HG02840 (cell line): ENCODE measurements at regions not wholly inside any gene's neighbourhood (a gene's known extent, or its start where the extent isn't known, plus 50 kb on each side); places are given as distances from the start of the nearest gene placed in this dataset.

ENCODE experiments used
- ATAC-seq: cut with Tn5 transposase; IDR thresholded peaks from one replicate; pipeline ENCODE4 v1.9.1; 2021; ENCODE audit warnings: mild to moderate bottlenecking, moderate library complexity, moderate number of reproducible peaks; ENCODE audit not compliant: unreplicated experiment, low FRiP score

DNA sequence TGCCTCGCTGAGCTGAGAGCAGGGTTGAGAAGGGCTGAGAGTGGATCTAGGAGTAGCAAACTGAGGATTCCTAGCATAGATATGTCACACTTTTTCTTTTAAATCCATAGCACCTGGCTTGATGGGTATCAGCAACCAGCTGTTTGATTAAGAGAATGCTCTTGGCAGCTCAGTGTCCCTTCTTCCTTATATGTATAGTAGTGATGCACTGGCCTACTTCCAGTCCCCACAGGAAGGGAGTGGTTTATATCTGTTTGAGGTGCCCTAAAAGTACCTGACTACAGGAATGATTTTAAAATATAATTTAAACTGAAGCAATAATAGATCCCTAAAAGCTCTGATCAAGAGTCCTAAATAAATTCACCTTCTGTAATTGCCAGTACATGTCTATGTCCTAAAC is 546.8 kb upstream of the ZNF608 start:
- no peak for ATAC-seq

DNA sequence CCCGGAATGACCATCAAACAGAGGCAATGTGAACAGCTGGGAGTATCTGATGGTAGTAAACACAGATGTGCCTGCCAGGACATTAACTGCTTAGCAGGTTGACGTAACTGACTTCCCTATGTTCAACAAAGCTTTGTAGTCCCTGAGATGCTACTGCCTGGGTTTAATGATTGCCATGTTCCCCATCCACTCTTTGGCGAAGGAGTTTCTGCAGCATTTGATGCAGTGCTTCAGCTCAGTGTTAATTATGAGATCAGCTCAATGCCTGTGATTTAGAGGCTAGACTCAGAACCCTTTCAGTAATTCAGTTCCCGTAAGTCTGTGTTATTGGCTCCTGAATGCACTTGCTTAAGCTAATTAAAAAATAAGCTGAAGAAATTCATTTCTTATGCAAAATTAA is 547.3 kb upstream of the ZNF608 start:
- ATAC-seq: no peak

DNA sequence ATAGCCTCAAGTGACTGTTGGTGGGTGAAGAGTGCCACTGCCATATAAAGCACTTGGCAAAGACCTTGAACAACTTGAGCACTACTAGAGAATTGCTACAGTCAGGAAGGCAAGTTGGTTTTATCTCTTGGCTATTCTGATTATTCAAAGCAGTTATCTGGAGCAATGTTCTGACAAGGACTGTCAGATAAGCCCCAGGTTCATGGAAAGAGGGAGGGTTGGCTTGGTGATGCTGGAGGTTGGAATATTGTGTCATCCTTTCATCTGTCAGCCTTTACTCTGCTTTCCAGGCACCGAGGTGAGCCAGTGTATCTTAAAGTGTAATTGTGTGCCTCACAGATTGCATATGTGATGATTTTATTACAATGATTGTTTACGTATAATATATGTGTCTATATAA is 548.4 kb upstream of the ZNF608 start:
- ATAC-seq: no peak

DNA sequence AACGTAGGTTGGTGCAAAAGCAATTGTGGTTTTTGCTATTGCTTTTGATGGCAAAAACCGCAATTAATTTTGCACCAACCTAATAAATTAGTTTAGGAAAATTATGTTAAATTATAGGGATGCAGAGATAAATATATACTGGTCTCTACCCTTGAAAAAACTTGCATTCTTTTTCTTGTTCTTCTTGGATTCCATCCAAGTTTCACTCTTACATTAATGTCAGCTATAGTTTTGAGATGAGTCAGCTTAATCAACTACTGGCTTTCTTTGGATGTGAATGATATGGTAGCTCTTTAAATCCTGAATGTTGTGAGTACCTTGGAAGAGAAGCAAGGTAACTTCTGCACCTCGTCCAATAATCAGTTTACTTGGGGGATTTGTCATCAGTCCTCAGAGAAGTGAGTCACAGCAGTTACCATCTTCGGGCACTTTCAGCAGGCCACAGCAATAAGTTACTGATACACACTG is 549.0 kb upstream of the ZNF608 start:
- ATAC-seq: no peak

DNA sequence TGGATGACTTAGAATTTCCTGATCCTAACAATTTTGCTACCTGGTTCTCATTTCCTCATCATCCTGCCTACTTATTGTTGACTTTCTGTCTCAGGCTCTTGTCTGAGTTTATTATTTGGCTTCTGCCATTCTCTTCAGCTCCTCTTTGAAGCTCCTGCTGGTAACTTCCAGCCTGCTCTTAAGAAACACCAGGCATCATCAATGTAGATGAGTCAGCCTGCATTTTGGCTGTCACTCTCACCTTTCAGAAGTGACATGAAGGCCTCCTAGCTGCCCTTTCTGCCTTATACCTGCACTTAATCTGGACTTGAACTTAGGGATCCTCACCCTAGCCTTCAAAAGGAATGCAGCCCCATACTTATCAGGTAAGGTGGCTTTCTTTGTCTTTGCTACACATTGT is 551.8 kb upstream of the ZNF608 start:
- ATAC-seq: no peak

DNA sequence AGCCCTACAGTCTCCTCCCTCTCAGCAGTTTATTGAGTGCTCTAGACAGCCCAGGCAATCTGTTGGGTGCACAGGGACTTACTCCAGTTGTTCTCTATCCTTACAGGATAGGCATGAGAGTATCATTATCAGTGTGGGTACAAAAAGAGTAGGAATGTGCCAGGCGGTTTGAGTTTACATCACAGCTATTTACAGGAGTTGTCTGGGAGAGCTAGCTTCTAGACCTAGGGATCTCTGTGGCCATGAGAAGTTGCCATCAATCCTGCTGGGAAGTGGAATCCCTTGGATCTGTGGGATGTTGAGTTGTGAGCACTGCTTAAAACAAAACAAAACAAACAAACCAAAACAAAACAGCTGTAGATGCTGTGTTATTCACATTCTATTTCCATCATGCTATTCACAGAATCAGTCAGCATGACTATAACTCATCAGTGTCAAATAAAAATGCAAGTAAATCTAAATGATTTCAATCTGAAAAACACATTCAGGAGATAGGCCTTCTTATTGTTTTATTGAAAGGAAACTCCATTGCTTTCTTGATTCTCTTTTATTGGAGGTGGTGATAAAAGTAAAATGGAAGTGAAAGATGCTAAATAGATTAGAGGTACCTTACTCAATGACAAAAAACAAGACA is 552.4 kb upstream of the ZNF608 start:
- ATAC-seq: no peak

DNA sequence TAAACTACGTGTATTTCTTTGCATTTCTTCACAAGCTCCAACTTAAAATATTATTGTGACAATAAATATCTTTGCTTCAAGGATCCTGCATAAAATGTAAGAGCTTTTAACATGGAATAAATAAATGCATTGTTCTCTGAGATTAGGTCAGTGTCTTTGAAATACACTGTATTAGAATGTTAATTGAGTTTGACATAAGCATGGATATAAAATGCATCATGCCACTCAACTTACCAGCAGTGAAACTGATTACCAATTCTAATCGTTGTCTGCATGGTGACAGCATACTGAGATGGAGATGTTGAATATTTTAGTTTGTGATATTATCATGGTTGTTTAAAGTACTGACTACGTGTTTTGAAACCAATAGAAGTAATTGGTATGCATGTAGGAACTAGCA is 555.3 kb upstream of the ZNF608 start:
- no peak for ATAC-seq

DNA sequence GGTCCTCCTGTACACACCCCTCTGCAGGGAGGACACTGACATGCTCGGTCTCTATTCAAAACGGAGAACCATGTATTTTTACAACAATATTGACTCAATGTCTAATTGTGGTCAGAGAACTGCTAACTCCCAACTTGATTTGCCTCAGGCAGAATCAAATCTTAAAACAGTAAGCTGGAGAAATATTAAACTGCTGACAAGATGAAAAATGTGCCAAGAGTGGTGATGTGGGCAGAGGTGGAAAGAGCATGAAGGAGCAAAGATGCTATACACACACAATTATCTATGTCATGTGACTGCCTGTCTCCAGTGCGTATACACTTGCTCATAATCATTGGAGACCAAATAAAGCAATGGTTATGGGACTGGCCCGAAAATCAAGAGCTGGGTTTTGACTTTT is 556.1 kb upstream of the ZNF608 start:
- ATAC-seq: no peak

DNA sequence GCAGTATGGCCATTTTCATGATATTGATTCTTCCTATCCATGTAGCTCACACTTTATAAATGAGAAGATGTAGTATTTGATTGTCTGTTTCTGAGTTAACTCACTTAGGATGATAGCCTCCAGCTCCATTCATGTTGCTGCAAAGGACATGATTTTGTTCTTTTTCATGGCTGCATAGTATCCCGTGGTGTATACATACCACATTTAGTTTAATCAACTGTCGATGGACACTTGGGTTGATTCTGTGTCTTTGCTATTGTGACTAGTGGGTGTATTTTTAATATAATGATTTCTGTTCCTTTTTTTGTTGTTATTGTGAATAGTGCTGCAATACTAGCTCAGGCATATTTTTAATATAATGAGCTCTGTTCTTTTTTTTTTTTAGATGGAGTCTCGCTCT is 560.3 kb upstream of the ZNF608 start:
- no peak for ATAC-seq

DNA sequence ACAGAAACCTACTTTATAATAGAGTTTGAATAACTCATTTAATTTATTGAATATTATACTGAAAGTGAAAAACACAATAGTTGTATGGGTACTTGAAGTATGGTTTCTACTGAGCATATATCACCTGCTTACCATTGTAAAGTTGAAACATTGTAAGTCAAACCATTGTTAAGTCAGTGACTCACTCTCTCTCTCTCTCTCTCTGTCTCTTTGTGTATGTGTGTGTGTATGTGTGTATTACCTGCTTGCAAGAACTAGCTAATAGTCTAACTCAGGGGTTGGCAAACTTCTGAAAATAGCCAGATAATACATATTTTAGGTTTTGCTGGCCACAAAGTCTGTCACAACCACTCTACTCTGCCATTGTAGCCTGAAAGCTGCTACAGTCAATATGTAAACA is 564.3 kb upstream of the ZNF608 start:
- ATAC-seq: no peak

DNA sequence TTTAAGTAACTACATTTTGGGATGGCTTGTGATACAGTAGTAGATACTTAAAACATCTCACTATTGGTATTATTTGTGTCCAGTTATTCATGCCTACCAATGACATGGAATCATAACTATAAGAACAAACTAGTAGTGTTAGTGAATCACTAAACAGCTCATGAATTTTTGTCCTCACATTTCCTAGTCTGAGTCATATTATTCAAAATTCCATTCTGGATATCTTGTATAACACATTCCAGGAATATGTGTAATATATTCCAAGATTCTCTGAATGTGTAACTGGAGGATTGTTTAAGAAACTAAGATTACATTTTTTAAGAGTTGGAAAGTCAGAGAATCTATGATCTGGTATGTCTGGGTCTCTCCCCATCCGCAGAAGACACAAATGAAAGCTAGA is 565.3 kb upstream of the ZNF608 start:
- ATAC-seq: no peak

DNA sequence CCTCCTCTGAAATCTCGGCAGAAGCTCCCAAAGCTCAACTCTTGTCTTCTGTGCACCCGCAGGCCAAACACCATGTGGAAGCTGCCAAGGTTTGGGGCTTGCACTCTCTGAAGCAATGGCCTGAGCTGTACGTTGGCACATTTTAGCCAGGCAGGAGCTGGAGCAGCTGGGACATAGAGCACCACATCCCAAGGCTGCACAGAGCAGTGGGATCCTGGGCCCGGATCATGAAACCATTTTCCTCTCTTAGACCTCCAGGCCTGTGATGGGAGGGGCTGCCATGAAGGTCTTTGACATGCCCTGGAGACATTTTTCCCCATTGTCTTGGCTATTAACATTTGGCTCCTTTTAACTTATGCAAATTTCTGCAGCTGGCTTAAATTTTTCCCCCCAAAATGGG is 567.1 kb upstream of the ZNF608 start:
- ATAC-seq: no peak

DNA sequence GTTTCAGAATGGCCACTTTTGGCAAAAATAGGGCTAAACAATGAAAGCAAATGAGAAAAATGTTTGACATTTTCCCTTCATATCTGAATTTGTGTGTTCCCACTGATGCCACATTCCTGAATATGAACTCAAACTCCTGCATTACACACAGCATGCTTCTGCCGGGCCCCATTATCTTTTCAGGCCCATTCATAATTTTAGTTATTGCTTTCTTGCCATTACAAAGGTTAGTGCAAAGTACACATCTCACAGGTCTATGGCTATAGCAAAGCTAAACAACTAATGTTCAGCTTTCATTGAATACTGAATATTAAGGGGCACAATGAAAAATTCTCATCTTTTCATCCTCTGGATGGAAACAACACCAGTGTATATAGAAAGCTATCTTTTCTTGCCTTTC is 568.9 kb upstream of the ZNF608 start:
- no peak for ATAC-seq

DNA sequence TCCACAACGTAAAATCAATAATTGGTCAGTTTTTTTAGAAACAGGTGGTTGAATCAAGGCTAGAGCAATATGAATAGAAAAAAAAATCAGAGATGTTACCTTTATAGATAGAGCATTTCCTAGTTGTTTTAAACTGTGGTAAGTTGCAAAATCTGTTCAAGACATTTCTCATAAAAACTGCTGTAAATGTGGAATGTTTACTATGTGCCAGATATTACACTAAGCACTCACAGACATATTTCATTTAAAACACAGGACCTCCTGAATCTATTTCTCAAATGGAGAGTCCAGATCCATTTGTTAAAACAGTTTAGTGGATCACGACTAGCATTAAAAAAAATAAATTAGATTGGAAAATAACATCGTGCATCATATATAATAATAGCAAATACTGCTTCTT is 570.0 kb upstream of the ZNF608 start:
- no peak for ATAC-seq

DNA sequence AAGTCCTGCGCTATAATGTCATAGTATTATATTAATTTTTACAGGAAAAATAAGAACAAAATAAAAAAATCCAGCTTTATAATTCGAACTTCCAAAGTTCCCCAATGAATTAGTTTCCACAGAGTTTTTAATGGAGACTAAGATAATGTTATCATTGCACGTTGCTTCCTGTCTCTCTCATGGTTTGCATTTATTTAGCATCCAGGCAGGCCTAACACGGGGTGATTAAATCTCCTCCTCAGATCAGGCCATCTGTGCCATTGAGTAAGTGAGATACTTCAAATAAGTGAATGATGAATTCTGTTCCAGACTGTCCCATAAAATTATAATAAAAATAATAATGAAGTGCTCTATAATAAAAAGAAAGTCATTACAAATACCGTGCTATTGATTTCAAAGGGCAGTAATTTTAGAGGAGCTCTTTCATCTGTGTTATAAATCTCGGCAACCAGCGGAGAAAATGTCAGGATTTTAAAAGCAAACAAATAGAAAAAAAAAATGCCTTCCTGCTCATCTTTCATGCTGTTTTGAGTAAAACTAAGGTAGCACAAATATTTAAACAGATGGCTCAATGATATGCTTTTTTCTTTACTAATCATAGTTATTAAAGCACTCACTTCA is 570.6 kb upstream of the ZNF608 start:
- ATAC-seq: no peak

DNA sequence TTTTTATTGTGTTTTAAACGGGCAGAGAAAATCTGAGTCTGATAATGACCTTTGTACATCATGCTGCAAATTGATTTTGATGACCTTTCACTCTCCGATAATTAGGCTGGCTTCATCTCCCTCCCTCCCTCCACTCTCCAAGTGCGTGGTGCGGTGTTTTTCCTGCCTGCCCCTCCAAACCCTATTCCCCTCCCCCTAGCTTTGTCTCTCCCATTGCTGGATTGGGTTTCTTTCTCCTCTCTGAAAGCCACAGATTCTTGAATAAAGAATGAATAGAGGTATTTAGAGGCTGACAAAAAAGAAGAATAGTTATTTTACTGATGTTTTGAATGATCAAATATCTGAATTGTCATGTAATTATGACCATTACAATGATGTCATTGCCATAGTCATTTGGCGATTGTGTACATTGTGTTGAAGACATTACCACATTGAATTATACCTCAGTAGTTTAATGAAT is 571.1 kb upstream of the ZNF608 start:
- no peak for ATAC-seq

DNA sequence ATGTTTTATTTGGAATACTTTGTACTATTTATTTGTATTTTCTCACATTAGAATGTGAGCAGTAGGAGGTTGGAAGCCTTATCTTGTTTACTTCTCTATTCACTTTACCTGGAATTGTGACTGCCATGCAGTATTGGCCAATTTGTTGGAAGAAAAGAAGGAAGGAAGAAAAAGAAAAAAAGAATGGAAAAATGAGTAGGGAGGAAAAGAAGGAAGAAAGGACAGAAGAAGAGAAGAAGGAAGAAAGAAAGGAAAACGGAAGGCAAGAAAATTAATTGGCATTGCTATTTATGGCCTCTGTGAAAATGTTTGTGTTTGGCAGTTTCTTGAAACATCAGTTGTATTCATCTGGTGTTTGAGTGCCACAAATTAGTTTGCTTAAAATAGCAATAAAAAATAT is 575.2 kb upstream of the ZNF608 start:
- ATAC-seq: no peak

DNA sequence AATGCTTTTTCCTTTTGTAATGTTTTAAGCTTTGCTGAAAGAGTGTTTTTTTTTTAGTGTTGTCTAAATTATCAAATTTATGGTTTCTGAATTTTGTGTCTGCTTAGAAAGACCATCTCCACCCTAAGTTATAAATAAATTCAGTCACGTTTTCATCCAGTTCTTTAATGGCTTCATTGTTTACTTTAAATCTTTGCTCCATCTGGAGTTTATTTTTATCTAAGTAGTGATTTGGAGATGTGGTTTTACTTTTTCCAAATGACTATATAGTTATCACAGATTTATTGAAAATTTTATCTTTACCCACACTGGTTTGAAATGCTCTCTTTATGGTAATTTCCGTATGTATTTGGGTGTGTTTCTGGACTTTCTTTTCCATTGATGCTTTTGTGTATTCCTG is 577.2 kb upstream of the ZNF608 start:
- no peak for ATAC-seq

DNA sequence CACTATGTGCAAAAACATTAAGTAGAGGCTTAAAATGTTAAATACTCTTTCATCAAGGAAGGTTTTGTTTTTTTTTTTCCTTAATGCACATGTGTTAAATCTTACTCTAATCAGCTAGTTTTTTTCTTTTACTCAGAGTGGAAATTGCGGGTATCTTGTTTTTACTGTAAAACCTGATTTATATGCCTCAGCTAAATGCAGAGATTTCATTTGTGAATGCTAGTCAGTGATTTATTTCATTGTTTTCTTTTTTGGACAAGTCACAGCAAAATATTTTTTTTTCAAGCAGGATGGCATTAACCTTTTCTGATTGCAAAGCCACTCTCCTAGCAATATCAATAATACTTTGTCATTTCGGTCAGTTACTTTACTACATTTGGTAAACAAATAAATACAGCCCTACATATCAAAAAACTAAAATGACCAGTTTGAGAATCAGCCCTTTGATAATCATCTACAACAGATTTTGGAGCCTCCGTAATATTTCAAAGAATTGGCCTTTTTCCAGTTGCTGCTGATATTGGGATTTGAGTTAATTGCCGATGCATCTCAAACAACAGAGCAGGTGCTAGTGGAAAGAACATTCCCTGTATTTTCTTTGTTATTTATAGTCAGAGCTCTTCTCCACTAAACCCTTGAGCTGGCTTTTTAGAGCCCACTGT is 579.2 kb upstream of the ZNF608 start:
- ATAC-seq: no peak

DNA sequence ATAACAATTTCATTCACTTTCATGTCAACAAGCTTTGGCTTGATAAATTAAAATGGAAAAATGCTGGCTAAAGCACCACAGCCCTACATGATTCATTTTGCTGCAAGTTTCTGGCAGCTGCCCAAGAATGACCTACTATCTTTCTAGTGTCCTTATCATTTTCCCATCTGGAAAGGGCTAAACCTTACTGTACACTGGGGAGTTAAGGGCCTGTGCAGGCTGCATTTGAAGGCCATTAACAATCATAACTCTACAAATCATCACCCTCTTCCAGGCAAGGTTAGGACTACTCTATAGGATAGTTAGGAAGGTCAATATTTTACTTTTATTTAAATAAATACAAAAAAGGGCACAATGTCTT is 579.7 kb upstream of the ZNF608 start:
- ATAC-seq: no peak

DNA sequence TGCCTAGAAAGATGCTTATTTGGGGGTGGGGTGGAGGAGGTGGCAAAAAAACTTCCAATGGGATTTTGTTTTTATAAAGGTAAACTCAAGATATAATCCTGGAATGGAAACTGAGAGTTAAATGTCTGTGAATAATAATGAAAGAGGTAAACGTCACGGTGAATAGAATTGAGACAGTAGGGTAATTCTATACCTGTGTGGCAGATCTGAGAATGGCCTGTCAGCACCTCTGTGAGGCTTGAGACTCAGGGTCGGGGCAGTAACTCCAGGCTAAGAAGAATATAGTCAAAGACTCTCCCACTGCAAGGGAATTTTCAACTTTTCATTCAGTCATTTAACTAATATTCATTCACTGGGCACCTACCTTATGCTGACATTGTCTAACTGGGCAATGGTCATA is 581.2 kb upstream of the ZNF608 start:
- ATAC-seq: no peak

DNA sequence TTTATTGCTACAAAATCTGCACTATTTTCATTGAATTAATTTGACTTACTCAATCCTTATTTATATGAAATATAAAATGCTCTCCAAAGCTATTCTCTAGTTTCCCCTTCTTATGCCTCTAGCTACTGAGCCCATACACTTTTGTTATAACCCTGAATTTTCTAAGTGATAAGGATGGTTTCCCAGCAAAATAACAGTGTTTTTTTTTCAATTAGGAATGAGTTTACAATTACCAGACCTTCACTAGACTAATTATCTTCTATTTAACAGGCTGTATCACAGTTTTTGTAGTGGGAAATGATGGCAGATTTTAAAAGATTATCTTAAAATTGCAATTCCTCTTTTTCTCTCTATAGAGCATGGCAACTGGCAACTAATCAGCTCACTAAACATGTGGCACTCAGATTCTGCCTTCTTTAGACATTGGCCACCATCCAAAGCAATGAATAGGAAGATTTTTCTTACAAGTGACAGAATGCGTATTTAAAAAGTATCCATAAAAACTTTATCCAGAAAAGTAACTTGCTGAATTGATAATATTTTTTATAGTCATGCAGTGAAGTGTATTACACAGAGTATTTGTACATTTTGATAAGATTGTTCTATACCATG is 585.7 kb upstream of the ZNF608 start:
- ATAC-seq: no peak
